Suprapubic skin (tissue), 4 donors: ENCODE measurements at regions not wholly inside any gene's neighbourhood (a gene's known extent, or its start where the extent isn't known, plus 50 kb on each side); places are given as distances from the start of the nearest gene placed in this dataset.

Experiments
- DNase-seq, 2 donors: peaks; one replicate each; pipeline ENCODE4 v3.0.0-alpha.2; 2019; ENCODE audit warnings: low spot score in 2 of 2
- H3K27ac ChIP-seq: fragments of 200-600 bp; sonication (generic); one replicate; pipeline ENCODE4 v1.5.1; 2019
- H3K27me3 ChIP-seq: fragments of 200-600 bp; sonication (generic); one replicate; pipeline ENCODE4 v1.5.1; 2019
- H3K36me3 ChIP-seq: fragments of 200-600 bp; sonication (generic); one replicate; pipeline ENCODE4 v1.5.1; 2019
- H3K4me1 ChIP-seq: fragments of 200-600 bp; sonication (generic); one replicate; pipeline ENCODE4 v1.5.1; 2019
- H3K4me3 ChIP-seq: fragments of 200-600 bp; sonication (generic); one replicate; pipeline ENCODE4 v1.5.1; 2019; ENCODE audit warnings: mild to moderate bottlenecking
- H3K9me3 ChIP-seq: fragments of 200-600 bp; sonication (generic); one replicate; pipeline ENCODE4 v1.5.1; 2019
- EP300 ChIP-seq: sonication (generic); formaldehyde crosslinking; IDR thresholded peaks from one replicate; pipeline ENCODE4 v1.6.1; 2017; ENCODE audit warnings: antibody characterized with exemption
- POLR2A ChIP-seq, 2 donors: fragments of 450-650 bp; IDR thresholded peaks; one replicate each; pipeline ENCODE4 v1.6.1; 2017; ENCODE audit warnings: antibody characterized with exemption in 2 of 2, mild to moderate bottlenecking in 2 of 2, moderate library complexity in 2 of 2
- POLR2AphosphoS5 ChIP-seq, 3 donors: sonication (generic); formaldehyde crosslinking; IDR thresholded peaks; one replicate each; pipeline ENCODE4 v1.6.1; 2017; ENCODE audit warnings: antibody characterized with exemption in 3 of 3
- WGBS: methylation state at CpG from one replicate; pipeline ENCODE4 v1.1.5; 2018; 5-methylcytosine and 5-hydroxymethylcytosine counted together
- TF ChIP-seq, protein P1 (sequence below), 2 donors: fragments of 200-600 bp in 1 of 2; fragments of 450-650 bp in 1 of 2; sonication (generic) in 1 of 2; IDR thresholded peaks; one replicate each; pipeline ENCODE4 v1.5.1; 2016 to 2019; ENCODE audit warnings: antibody characterized with exemption in 2 of 2, mild to moderate bottlenecking in 1 of 2, moderate library complexity in 1 of 2

- WGBS, result 85% methylated on average over 5 of the region's 5 CpGs
- Histone ChIP-seq H3K27me3 (no peaks in the 10 kb centered on the region), H3K4me3 (no peak overlapping the region), H3K4me1 (no peaks in the 10 kb centered on the region), H3K9me3 (no peaks in the 10 kb centered on the region), H3K36me3 (no peaks in the 10 kb centered on the region), H3K27ac (no peak overlapping the region)
- no peak for DNase-seq
- no peak for TF ChIP-seq POLR2AphosphoS5 (IDR thresholded peaks at IDR 0.05)
- TF ChIP-seq, protein P1, sequence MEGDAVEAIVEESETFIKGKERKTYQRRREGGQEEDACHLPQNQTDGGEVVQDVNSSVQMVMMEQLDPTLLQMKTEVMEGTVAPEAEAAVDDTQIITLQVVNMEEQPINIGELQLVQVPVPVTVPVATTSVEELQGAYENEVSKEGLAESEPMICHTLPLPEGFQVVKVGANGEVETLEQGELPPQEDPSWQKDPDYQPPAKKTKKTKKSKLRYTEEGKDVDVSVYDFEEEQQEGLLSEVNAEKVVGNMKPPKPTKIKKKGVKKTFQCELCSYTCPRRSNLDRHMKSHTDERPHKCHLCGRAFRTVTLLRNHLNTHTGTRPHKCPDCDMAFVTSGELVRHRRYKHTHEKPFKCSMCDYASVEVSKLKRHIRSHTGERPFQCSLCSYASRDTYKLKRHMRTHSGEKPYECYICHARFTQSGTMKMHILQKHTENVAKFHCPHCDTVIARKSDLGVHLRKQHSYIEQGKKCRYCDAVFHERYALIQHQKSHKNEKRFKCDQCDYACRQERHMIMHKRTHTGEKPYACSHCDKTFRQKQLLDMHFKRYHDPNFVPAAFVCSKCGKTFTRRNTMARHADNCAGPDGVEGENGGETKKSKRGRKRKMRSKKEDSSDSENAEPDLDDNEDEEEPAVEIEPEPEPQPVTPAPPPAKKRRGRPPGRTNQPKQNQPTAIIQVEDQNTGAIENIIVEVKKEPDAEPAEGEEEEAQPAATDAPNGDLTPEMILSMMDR (IDR thresholded peaks at IDR 0.05), result no peak
- no peak for TF ChIP-seq EP300
- no peak for TF ChIP-seq POLR2A (IDR thresholded peaks at IDR 0.05)
Observed at GRCh38 chr6:91152824-91153223, 566.0 kb upstream of the MAP3K7 start.

DNA sequence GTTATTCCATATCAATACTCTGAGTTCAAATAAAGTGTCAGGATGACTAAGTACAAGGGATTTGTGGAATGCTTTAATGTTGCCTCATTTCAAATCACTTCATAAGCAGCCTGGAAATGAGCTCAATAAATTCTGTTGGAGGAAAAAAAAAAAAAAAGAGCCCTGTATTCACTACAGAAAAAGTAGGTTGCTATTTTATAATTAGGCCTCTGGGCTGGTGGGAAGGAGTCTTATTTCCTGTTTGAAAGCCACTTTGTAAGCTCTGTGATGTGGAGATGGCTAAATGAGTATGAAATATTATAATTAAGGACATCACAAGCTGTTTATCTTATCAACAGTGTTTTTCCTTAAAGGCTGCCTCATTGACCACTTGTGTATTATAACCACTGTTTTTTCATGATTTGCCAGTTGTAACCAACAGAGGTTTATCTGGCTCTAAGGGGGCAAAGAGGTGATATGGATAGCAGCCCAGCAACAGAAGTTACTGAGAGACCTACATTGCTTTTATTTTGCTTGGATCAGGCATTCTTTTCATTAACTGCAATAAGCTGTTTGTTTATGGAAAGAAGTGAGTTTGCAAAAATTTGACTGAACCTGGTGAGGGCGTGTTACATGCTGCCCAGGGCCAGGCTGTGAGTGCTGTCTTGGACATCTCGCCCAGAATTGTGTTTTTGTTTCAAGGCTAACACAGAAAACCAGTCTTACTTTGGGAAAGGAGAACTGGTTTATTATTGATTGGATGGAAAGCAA lies 563.3 kb upstream of the MAP3K7 start:
- WGBS, result 55% methylated on average over 2 of the region's 2 CpGs
- Histone ChIP-seq H3K9me3 (no peaks in the 10 kb centered on the region), H3K36me3 (no peaks in the 10 kb centered on the region), H3K27me3 (no peaks in the 10 kb centered on the region), H3K4me3 (no peak overlapping the region), H3K4me1 (no peaks in the 10 kb centered on the region), H3K27ac (no peak overlapping the region)
- TF ChIP-seq EP300 (no peak), POLR2AphosphoS5 (IDR thresholded peaks at IDR 0.05) (no peak)
- TF ChIP-seq, protein P1 (IDR thresholded peaks at IDR 0.05), result no peak
- DNase-seq, result no peak

DNA sequence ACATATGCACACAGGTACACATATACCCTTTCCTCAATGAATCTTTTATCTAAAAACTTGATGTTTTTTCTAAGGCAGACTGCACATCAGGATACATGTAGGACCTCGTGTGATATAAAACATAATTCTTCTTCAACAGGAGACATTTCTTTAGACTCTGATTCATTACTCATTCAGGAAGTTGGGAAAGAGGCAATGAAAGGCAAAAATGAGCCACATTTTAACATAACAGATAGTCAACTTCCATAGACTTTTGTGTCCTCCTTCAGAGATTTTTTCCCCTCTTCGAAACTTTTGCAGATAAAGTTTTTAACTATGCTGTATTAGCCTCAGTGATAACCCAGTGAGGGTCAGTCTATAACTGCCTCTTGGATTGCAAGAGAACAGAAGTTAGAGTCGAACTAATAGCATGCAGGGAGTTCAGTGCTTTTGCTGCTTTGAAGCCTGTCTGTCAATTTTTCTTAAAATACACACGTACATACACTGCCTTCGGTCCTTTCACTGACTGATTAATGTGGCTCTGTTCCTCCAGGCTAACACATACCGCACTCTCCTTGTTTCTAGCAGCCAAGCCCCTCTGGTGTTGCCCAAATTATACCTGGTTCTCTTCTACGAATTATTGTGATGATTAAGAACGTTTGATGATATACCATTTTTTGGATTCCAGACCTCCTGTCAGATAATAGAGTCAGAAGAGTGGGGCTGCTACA lies 562.5 kb upstream of the MAP3K7 start:
- TF ChIP-seq POLR2A (IDR thresholded peaks at IDR 0.05) (no peak), EP300 (no peak), POLR2AphosphoS5 (IDR thresholded peaks at IDR 0.05) (no peak)
- TF ChIP-seq, protein P1 (IDR thresholded peaks at IDR 0.05), result no peak
- no peak for DNase-seq
- Histone ChIP-seq H3K36me3 (no peaks in the 10 kb centered on the region), H3K4me1 (no peaks in the 10 kb centered on the region), H3K9me3 (no peaks in the 10 kb centered on the region), H3K4me3 (no peak overlapping the region), H3K27me3 (no peaks in the 10 kb centered on the region), H3K27ac (no peak overlapping the region)
- WGBS, result 40% methylated on average over 8 of the region's 8 CpGs

DNA sequence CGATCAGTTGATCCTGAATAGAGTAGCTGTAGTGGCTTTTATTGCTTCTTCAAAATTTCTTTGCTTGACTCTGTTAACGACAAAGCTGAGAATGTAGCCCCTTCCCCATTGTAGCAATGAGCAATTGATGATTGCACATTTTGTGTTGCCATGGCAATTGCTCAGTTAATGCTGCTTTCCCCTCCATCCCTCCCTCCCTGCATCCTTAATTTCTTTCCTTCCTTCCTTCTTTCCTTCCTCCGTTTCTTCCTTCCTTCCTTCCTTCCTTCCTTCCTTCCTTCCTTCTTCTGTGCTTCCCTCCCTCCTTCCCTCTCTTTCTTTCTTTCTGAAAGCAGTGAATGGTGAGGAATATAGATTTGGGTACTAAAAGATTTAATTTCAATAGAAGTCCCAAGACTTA lies 557.3 kb upstream of the MAP3K7 start:
- no peaks in the 10 kb centered on the region for H3K27me3 ChIP-seq
- 77% methylated on average over 3 of the region's 3 CpGs for WGBS
- DNase-seq, result no peak
- H3K9me3 ChIP-seq, result no peaks in the 10 kb centered on the region
- no peaks in the 10 kb centered on the region for H3K4me1 ChIP-seq
- no peaks in the 10 kb centered on the region for H3K36me3 ChIP-seq
- no peak overlapping the region for H3K27ac ChIP-seq
- no peak for TF ChIP-seq POLR2AphosphoS5 (IDR thresholded peaks at IDR 0.05)
- TF ChIP-seq, protein P1 (IDR thresholded peaks at IDR 0.05), result no peak
- TF ChIP-seq POLR2A (IDR thresholded peaks at IDR 0.05), result no peak
- TF ChIP-seq EP300, result no peak
- no peak overlapping the region for H3K4me3 ChIP-seq

DNA sequence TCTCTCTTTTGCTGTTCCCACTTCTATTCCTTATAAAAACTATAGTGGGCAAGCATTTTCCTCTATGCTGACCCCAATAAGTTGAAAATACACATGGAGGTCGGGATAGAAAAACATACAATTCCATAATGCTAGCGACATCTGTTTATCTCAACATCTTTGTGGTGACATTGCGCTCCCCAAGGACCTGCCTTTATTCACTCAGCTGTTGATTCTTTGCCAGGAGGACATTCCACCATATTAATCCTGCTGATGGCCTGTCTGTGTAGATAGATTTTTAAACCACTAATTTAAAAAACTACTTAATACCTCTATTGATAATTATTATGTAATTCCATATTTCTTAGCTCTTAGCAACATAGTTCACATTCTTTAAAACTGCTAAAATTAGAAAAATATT lies 555.3 kb upstream of the MAP3K7 start:
- Histone ChIP-seq H3K36me3 (no peaks in the 10 kb centered on the region), H3K27me3 (no peaks in the 10 kb centered on the region), H3K4me1 (no peaks in the 10 kb centered on the region), H3K4me3 (no peak overlapping the region), H3K27ac (no peak overlapping the region), H3K9me3 (no peaks in the 10 kb centered on the region)
- DNase-seq, result no peak
- TF ChIP-seq POLR2AphosphoS5 (IDR thresholded peaks at IDR 0.05), result no peak
- TF ChIP-seq, protein P1 (IDR thresholded peaks at IDR 0.05), result no peak
- no peak for TF ChIP-seq POLR2A (IDR thresholded peaks at IDR 0.05)
- TF ChIP-seq EP300, result no peak
- 83% methylated on average over 3 of the region's 3 CpGs for WGBS
